Prostate gland (tissue), 2 donors: ENCODE measurements at regions not wholly inside any gene's neighbourhood (a gene's known extent, or its start where the extent isn't known, plus 50 kb on each side); places are given as distances from the start of the nearest gene placed in this dataset.

Experiments used
- DNase-seq: peaks from one replicate; pipeline ENCODE4 v3.0.0-alpha.2; 2019; ENCODE audit warnings: low spot score
- H3K27ac ChIP-seq, 2 donors: fragments of 200-600 bp; sonication (generic); 2 replicates each; pipeline ENCODE4 v1.5.1; 2017 to 2019
- H3K27me3 ChIP-seq: fragments of 200-600 bp; sonication (generic); replicated peaks from 2 replicates; pipeline ENCODE4 v1.5.1; 2019; ENCODE audit not compliant: insufficient read depth
- H3K36me3 ChIP-seq, 2 donors: fragments of 200-600 bp; sonication (generic); 1 replicate in 1 of 2; 2 replicates in 1 of 2; pipeline versions ENCODE4 v1.5.1 to v1.8.1; 2017 to 2019
- H3K4me1 ChIP-seq: fragments of 200-600 bp; sonication (generic); replicated peaks from 2 replicates; pipeline ENCODE4 v1.5.1; 2019
- H3K4me3 ChIP-seq, 2 donors: fragments of 200-600 bp; sonication (generic); 2 replicates each; pipeline ENCODE4 v1.5.1; 2017 to 2019
- H3K9me3 ChIP-seq: fragments of 200-600 bp; sonication (generic); 2 replicates; pipeline ENCODE4 v1.5.1; 2017
- POLR2A ChIP-seq: fragments of 450-650 bp; IDR thresholded peaks from one replicate; pipeline ENCODE4 v1.6.1; 2016; ENCODE audit warnings: antibody characterized with exemption, mild to moderate bottlenecking
- POLR2AphosphoS5 ChIP-seq: sonication (generic); formaldehyde crosslinking; IDR thresholded peaks from one replicate; pipeline ENCODE4 v1.6.1; 2017; ENCODE audit warnings: antibody characterized with exemption
- WGBS: methylation state at CpG from one replicate; pipeline ENCODE4 v1.1.5; 2018; 5-methylcytosine and 5-hydroxymethylcytosine counted together
- intact Hi-C: fragments of 100-400 bp; cut with DNase I; formaldehyde crosslinking; loops from one replicate; pipeline ENCODE4 v1.14.2; 2022
- TF ChIP-seq, protein P1 (sequence below), 4 experiments: fragments of 200-600 bp in 2 of 4; fragments of 450-650 bp in 2 of 4; sonication (generic) in 2 of 4; IDR thresholded peaks; 1 replicate in 3 of 4; 2 replicates in 1 of 4; pipeline ENCODE4 v1.5.1; 2016 to 2019; ENCODE audit warnings: antibody characterized with exemption in 4 of 4, mild to moderate bottlenecking in 2 of 4, moderate library complexity in 2 of 4

DNA sequence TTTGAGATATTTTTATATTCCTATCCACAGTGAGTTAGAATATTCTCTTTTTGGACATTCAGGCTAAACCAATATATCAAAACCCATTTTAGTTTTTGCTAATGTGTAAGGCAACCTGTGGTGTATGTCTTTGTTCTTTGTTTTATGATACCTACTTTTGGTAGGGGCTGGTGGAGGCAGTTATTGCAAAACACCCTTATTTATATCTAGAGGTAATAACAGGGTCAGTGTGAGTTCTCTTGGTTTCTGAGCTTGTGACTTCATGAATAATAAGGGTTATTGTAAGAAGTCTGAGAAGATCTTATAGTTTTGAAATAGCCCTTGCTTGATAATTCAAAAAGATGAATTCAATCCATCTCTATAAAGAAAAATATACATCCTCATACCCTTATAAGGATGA lies 235.1 kb upstream of the LRIG3 start:
- Histone ChIP-seq H3K4me1 (no peaks in the 10 kb centered on the region), H3K27me3 (no peaks in the 10 kb centered on the region), H3K4me3 (no peak overlapping the region), H3K27ac (no peak overlapping the region), H3K36me3 (no peaks in the 10 kb centered on the region), H3K9me3 (no peaks in the 10 kb centered on the region)
- TF ChIP-seq POLR2A (no peak), POLR2AphosphoS5 (no peak)
- TF ChIP-seq, protein P1, sequence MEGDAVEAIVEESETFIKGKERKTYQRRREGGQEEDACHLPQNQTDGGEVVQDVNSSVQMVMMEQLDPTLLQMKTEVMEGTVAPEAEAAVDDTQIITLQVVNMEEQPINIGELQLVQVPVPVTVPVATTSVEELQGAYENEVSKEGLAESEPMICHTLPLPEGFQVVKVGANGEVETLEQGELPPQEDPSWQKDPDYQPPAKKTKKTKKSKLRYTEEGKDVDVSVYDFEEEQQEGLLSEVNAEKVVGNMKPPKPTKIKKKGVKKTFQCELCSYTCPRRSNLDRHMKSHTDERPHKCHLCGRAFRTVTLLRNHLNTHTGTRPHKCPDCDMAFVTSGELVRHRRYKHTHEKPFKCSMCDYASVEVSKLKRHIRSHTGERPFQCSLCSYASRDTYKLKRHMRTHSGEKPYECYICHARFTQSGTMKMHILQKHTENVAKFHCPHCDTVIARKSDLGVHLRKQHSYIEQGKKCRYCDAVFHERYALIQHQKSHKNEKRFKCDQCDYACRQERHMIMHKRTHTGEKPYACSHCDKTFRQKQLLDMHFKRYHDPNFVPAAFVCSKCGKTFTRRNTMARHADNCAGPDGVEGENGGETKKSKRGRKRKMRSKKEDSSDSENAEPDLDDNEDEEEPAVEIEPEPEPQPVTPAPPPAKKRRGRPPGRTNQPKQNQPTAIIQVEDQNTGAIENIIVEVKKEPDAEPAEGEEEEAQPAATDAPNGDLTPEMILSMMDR (IDR thresholded peaks at IDR 0.05) = no peak
- intact Hi-C loops = no loop called here
- DNase-seq = no peak

DNA sequence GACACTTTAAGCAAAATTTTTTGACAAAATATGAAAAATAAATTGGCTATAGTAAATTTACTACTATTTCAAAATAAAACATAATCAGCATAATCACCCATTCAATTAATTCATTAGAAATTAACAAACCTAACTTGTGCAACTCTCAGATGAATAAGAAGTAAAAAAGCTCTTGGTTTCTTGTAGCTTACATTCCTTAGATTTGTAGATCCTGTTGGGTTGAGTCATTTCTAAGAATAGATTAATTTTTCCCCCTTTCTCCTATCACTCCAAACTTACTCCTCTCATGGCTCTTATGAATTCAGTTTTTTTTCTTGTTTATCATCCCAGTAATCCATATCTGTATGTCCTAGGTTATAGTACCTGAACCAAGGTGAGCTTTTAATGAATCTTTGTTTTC lies 230.9 kb upstream of the LRIG3 start:
- intact Hi-C loops = loop anchor here (5.0 kb wide), 2 partner anchors 609 to 804 kb away; no protein-coding TSS in a partner anchor
- no peaks in the 10 kb centered on the region for H3K4me1 ChIP-seq
- H3K9me3 ChIP-seq = no peaks in the 10 kb centered on the region
- no peak overlapping the region for H3K27ac ChIP-seq
- no peak for DNase-seq
- H3K4me3 ChIP-seq = no peak overlapping the region
- H3K36me3 ChIP-seq = no peaks in the 10 kb centered on the region
- TF ChIP-seq POLR2AphosphoS5 (no peak), POLR2A (no peak)
- TF ChIP-seq, protein P1 (IDR thresholded peaks at IDR 0.05) = no peak
- no peaks in the 10 kb centered on the region for H3K27me3 ChIP-seq

DNA sequence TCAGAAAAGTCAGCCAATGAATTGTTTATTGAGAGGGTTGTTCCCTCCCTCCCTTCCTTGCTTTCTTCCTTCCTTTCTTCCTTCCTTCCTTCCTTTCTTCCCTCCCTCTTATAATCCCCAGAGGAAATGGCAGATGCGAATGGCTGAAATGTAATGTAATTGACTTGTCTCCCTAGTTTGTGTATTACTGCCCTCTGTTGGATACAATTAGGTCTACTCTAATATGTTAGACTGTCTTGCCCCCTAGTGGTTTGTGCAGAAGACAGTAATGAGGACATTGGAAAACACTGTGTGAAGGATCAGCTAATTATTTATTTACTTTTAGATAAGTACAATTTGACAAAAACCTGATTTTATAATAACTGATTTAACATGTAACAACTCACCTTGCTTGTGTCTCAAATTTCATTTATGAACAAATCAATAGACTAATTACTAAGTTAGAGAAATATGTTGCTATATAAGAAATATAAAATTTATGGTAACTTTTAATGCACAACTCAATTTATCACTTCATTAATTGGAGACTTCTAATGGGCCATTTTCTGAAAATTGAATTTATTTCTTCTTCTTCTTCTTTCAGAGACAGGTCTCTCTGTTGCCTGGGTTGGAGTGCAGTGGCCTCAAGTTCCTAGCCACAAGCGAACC lies 229.8 kb upstream of the LRIG3 start:
- H3K4me3 ChIP-seq = no peak overlapping the region
- no peaks in the 10 kb centered on the region for H3K4me1 ChIP-seq
- DNase-seq = peak; percentile 22
- intact Hi-C loops = loop anchor here (2.0 to 5.0 kb wide), 3 partner anchors 37 to 803 kb away; no protein-coding TSS in a partner anchor
- no peaks in the 10 kb centered on the region for H3K27me3 ChIP-seq
- 50% methylated on average over 2 of the region's 2 CpGs for WGBS
- H3K27ac ChIP-seq = no peak overlapping the region
- no peaks in the 10 kb centered on the region for H3K36me3 ChIP-seq
- TF ChIP-seq, protein P1 (IDR thresholded peaks at IDR 0.05) = peak; percentile 63 to 97 (median 94)
- TF ChIP-seq POLR2AphosphoS5 = no peak
- H3K9me3 ChIP-seq = no peaks in the 10 kb centered on the region

DNA sequence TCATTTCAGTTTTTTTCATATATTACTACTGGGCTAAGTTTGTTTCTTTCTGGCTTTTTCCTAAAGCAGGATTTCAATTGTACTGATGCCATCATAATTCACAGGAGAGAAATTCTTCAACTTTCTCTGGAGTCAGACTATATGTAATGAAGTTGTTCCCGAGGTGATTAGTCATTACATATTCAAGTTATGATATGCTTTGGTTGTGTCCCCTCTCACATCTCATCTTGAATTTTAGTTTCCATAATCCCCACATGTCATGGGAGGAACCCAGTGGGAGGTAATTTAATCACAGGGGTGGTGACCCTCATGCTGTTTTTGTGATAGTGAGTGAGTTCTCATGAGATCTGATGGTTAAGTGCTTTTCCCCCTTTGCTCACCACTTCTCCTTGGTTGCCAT lies 227.5 kb upstream of the LRIG3 start:
- DNase-seq = no peak
- WGBS = 89% methylated on average over 1 of the region's 1 CpG

More for the DNA sequence above, 227.5 kb upstream of the LRIG3 start:
- Histone ChIP-seq H3K4me1 (no peaks in the 10 kb centered on the region), H3K27me3 (no peaks in the 10 kb centered on the region), H3K9me3 (no peaks in the 10 kb centered on the region), H3K4me3 (no peak overlapping the region), H3K27ac (no peak overlapping the region), H3K36me3 (no peaks in the 10 kb centered on the region)
- intact Hi-C loops = loop anchor here (2.0 kb wide), 1 partner anchor 35 kb away; no protein-coding TSS in a partner anchor
- no peak for TF ChIP-seq POLR2A
- TF ChIP-seq POLR2AphosphoS5 = no peak
- TF ChIP-seq, protein P1 (IDR thresholded peaks at IDR 0.05) = no peak
